Activated gamma-delta T cell treated with anti-CD3 and anti-CD28 coated beads, Interleukin-2, amount 50 U/mL, for 16 hours (primary cell): ENCODE measurements at regions not wholly inside any gene's neighbourhood (a gene's known extent, or its start where the extent isn't known, plus 50 kb on each side); places are given as distances from the start of the nearest gene placed in this dataset.

Experiments used
- DNase-seq: peaks from one replicate; pipeline ENCODE4 v3.0.0-alpha.2; 2020; ENCODE audit warnings: low read depth

GRCh38 chr2:16615687-16616615 is 49.7 kb downstream of the CYRIA start:
- no peak for DNase-seq

GRCh38 chr2:16615246-16615645 is 50.4 kb downstream of the CYRIA start:
- DNase-seq = no peak

- no peak for DNase-seq
Observed at GRCh38 chr2:16614314-16614860, 51.2 kb downstream of the CYRIA start.

GRCh38 chr2:16613539-16614011 is 52.1 kb downstream of the CYRIA start:
- no peak for DNase-seq

- no peak for DNase-seq
Observed at GRCh38 chr2:16612490-16612889, 53.1 kb downstream of the CYRIA start.

GRCh38 chr2:16609786-16610185 is 55.8 kb downstream of the CYRIA start:
- DNase-seq = no peak

GRCh38 chr2:16608661-16609643 is 56.7 kb downstream of the CYRIA start:
- peak; percentile 76 for DNase-seq

GRCh38 chr2:16607301-16607700 is 58.3 kb downstream of the CYRIA start:
- no peak for DNase-seq

- no peak for DNase-seq
Observed at GRCh38 chr2:16604236-16604635, 61.4 kb downstream of the CYRIA start.

- DNase-seq = no peak
Observed at GRCh38 chr2:16591370-16591933, 74.2 kb downstream of the CYRIA start.

GRCh38 chr2:16589465-16589864 is 76.2 kb downstream of the CYRIA start:
- DNase-seq = no peak

- no peak for DNase-seq
Observed at GRCh38 chr2:16588565-16588964, 77.1 kb downstream of the CYRIA start.

- DNase-seq = no peak
Observed at GRCh38 chr2:16587601-16588000, 78.0 kb downstream of the CYRIA start.

- DNase-seq = no peak
Observed at GRCh38 chr2:16584824-16585540, 80.7 kb downstream of the CYRIA start.

- no peak for DNase-seq
Observed at GRCh38 chr2:16584084-16584483, 81.5 kb downstream of the CYRIA start.

GRCh38 chr2:16581241-16581640 is 84.4 kb downstream of the CYRIA start:
- DNase-seq = no peak

- DNase-seq = no peak
Observed at GRCh38 chr2:16578081-16578480, 87.6 kb downstream of the CYRIA start.

GRCh38 chr2:16570516-16570915 is 95.1 kb downstream of the CYRIA start:
- DNase-seq = no peak

GRCh38 chr2:16568998-16569784 is 96.4 kb downstream of the CYRIA start:
- no peak for DNase-seq

- no peak for DNase-seq
Observed at GRCh38 chr2:16566701-16567100, 98.9 kb downstream of the CYRIA start.
